Neural crest cell (in vitro differentiated cells): ENCODE measurements at regions not wholly inside any gene's neighbourhood (a gene's known extent, or its start where the extent isn't known, plus 50 kb on each side); places are given as distances from the start of the nearest gene placed in this dataset.
"Not testable (repeated sequence)": the region's sequence is repeated elsewhere in the genome, so short reads cannot be mapped to it uniquely, and the experiment has no call there.

Experiments
- DNase-seq: peaks from one replicate; pipeline ENCODE4 v3.0.0; 2021; ENCODE audit warnings: low read depth, mixed read lengths, low spot score
- H3K27ac Mint-ChIP-seq: one replicate; pipeline ENCODE4 v1.8.0; 2021; ENCODE audit warnings: mild to moderate bottlenecking, mixed read lengths; ENCODE audit not compliant: unreplicated experiment
- H3K27me3 Mint-ChIP-seq: 2 replicates; pipeline ENCODE4 v1.8.0; 2021; ENCODE audit warnings: low read depth, mild to moderate bottlenecking, mixed read lengths
- H3K36me3 Mint-ChIP-seq: 2 replicates; pipeline ENCODE4 v1.8.0; 2021; ENCODE audit warnings: low read depth, mild to moderate bottlenecking, mixed read lengths
- H3K4me1 Mint-ChIP-seq: 2 replicates; pipeline ENCODE4 v1.8.0; 2021; ENCODE audit warnings: mixed read lengths
- H3K4me3 Mint-ChIP-seq: one replicate; pipeline ENCODE4 v1.8.0; 2021; ENCODE audit warnings: mild to moderate bottlenecking, mixed read lengths
- H3K9me3 Mint-ChIP-seq: 2 replicates; pipeline ENCODE4 v1.8.0; 2021; ENCODE audit warnings: mixed read lengths
- TF ChIP-seq, protein P1 (sequence below): fragments of 200-600 bp; sonication (generic); conservative IDR thresholded peaks from 2 replicates; pipeline ENCODE4 v1.5.0; 2021; ENCODE audit warnings: antibody characterized with exemption, mild to moderate bottlenecking

DNA sequence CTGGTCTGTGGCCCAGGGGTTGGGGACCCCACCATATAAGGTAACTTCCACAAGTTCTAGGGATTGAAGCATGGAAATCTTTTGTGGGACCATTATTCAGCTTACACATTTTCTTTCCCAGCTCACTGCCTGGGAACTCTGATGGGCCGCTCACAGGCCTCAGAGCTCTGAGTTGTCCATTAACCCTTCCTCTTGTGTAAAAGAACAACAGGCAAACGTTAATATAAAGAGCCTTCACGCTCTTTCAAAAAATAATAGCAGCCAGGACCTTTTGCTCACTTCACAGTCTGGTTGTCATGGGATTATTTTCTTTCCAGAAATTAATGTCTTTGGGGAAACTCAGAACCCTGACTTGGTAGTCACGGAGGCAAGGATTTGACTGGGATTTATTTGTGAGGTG lies 443.3 kb downstream of the AGTPBP1 start:
- Mint-ChIP-seq H3K4me3 (no peak overlapping the region), H3K27me3 (no peaks in the 10 kb centered on the region), H3K36me3 (no peaks in the 10 kb centered on the region), H3K27ac (no peak overlapping the region), H3K4me1 (peaks cover 16% of the 10 kb centered on the region), H3K9me3 (peaks cover 2% of the 10 kb centered on the region)
- TF ChIP-seq, protein P1, sequence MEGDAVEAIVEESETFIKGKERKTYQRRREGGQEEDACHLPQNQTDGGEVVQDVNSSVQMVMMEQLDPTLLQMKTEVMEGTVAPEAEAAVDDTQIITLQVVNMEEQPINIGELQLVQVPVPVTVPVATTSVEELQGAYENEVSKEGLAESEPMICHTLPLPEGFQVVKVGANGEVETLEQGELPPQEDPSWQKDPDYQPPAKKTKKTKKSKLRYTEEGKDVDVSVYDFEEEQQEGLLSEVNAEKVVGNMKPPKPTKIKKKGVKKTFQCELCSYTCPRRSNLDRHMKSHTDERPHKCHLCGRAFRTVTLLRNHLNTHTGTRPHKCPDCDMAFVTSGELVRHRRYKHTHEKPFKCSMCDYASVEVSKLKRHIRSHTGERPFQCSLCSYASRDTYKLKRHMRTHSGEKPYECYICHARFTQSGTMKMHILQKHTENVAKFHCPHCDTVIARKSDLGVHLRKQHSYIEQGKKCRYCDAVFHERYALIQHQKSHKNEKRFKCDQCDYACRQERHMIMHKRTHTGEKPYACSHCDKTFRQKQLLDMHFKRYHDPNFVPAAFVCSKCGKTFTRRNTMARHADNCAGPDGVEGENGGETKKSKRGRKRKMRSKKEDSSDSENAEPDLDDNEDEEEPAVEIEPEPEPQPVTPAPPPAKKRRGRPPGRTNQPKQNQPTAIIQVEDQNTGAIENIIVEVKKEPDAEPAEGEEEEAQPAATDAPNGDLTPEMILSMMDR = no peak
- DNase-seq = no peak

DNA sequence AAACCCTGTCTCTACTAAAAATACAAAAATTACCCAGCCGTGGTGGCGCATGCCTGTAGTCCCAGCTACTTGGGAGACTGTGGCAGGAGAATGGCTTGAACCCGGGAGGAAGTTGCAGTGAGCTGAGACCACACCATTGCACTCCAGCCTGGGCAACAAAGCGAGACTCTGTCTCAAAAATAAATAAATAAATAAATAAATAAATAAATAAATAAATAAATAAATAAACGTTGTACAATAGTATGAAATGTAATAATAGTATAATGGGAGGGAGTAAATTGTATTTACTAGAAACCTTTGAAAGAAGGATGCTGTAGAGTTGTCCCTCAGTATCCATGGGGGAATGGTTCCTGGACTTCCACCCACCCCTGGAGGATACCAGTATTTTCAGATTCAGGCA lies 446.5 kb downstream of the AGTPBP1 start:
- H3K27me3 Mint-ChIP-seq, H3K9me3 Mint-ChIP-seq, H3K27ac Mint-ChIP-seq, DNase-seq, H3K4me3 Mint-ChIP-seq, H3K36me3 Mint-ChIP-seq, H3K4me1 Mint-ChIP-seq: not testable (repeated sequence)

DNA sequence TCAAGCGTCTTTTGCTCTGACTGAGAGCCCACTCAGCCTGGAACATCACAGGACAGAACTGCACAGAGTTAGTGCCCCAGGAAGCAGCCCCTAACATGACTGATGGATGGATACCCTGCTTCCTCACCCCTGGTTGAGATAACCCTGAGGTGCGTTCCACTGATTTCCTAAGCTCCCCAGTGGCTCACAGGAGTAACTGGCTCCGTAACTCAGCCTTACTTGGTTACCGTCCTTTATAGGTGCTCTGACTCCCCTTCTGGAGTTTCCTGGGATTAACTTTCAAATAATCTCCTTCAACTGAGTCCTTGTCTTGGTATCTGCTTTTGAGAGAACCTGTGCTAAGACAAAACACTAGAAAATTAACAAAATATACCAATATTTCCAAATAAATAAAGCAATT lies 449.5 kb downstream of the AGTPBP1 start:
- no peak overlapping the region for H3K27ac Mint-ChIP-seq
- H3K4me3 Mint-ChIP-seq = no peak overlapping the region
- peaks cover 5% of the 10 kb centered on the region for H3K9me3 Mint-ChIP-seq
- TF ChIP-seq, protein P1 = no peak
- H3K4me1 Mint-ChIP-seq = no peaks in the 10 kb centered on the region
- DNase-seq = no peak
- H3K36me3 Mint-ChIP-seq = peaks cover 2% of the 10 kb centered on the region
- peaks cover 4% of the 10 kb centered on the region for H3K27me3 Mint-ChIP-seq

DNA sequence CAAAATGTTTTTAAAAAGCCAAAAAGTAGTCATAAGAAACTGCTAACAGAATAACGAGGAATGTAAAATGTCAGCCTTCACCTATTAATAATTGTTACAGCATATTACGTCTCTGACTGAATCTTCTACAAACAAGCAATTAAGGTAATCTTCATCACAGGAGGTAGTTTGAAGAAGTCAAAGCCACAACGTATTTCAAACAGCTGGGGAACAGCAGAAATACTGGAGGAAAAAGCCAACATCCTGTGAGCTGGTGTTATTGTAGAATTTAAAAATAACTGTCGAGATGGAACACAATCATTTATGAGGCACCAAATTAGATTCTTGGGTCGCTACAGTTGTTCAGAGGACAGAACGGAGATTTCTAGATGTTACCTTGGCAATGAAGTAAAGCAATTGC lies 450.5 kb downstream of the AGTPBP1 start:
- TF ChIP-seq, protein P1 = no peak
- Mint-ChIP-seq H3K27me3 (peaks cover 4% of the 10 kb centered on the region), H3K36me3 (peaks cover 2% of the 10 kb centered on the region), H3K4me3 (no peak overlapping the region), H3K27ac (no peak overlapping the region), H3K9me3 (peaks cover 5% of the 10 kb centered on the region), H3K4me1 (no peaks in the 10 kb centered on the region)
- no peak for DNase-seq

DNA sequence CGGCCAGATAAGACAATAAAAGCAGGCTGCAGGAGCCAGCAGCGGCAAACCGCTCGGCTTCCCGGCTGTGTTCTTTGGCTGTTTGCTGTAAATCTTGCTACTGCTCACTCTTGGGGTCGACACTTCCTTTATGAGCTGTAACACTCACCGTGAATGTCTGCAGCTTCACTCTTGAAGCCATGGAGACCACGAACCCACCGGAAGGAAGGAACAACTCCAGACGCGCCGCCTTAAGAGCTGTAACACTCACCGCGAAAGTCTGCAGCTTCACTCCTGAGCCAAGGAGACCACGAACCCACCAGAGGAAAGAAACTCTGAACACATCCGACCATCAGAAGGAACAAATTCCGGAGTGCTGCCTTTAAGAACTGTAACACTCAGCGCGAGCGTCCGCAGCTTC lies 451.7 kb downstream of the AGTPBP1 start:
- Mint-ChIP-seq H3K9me3 (peaks cover 5% of the 10 kb centered on the region), H3K27me3 (peaks cover 7% of the 10 kb centered on the region), H3K4me1 (no peaks in the 10 kb centered on the region), H3K4me3 (no peak overlapping the region), H3K36me3 (peaks cover 5% of the 10 kb centered on the region), H3K27ac (no peak overlapping the region)
- no peak for DNase-seq
- TF ChIP-seq, protein P1 = no peak

DNA sequence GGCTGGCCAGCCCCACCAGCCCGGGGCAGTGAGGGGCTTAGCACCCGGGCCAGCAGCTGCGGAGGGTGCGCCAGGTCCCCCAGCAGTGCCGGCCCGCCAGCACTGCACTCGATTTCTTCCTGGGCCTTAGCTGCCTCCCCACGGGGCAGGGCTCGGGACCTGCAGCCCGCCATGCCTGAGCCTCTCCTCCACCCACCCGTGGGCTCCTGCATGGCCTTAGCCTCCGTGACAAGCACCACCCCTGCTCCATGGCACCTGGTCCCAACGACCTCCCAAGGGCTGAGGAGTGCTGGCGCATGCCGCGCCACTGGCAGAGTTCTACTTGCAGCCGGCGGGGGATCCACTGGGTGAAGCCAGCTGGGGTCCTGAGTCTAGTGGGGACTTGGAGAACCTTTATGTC lies 452.6 kb downstream of the AGTPBP1 start:
- no peaks in the 10 kb centered on the region for H3K4me1 Mint-ChIP-seq
- peaks cover 5% of the 10 kb centered on the region for H3K9me3 Mint-ChIP-seq
- TF ChIP-seq, protein P1 = no peak
- H3K4me3 Mint-ChIP-seq = no peak overlapping the region
- peaks cover 5% of the 10 kb centered on the region for H3K36me3 Mint-ChIP-seq
- DNase-seq = no peak
- H3K27me3 Mint-ChIP-seq = peaks cover 7% of the 10 kb centered on the region
- H3K27ac Mint-ChIP-seq = no peak overlapping the region
